ENCODE measurements at regions not wholly inside any gene's neighbourhood (a gene's known extent, or its start where the extent isn't known, plus 50 kb on each side); places are given as distances from the start of the nearest gene placed in this dataset.
"Not testable (repeated sequence)": the region's sequence is repeated elsewhere in the genome, so short reads cannot be mapped to it uniquely, and the experiment has no call there.

GRCh38 chr1:43098200-43098599, 73.9 kb downstream of the EBNA1BP2 start:
- ATAC-seq (ENCODE audit: low read depth) (no peak), DNase-seq (no peak)
- no peak for TF ChIP-seq ELK1 (IDR thresholded peaks at IDR 0.05; ENCODE audit: borderline replicate concordance, low read depth, low read length)
- no peak for TF ChIP-seq CHD1 (IDR thresholded peaks at IDR 0.05; ENCODE audit: low read depth, low read length)
- no peak for TF ChIP-seq RFX5 (IDR thresholded peaks at IDR 0.05; ENCODE audit: low read depth, low read length)
- POLR2A ChIA-PET (ENCODE audit: unreplicated experiment): no interaction called here
- Histone ChIP-seq H4K20me1 (ENCODE audit: insufficient read depth, low read length) (no peaks in the 10 kb centered on the region), H3K23ac (ENCODE audit: low read depth, low read length) (no peak overlapping the region), H2BK15ac (ENCODE audit: low read depth, low read length) (no peak overlapping the region), H4K91ac (ENCODE audit: insufficient read depth, low read depth, low read length) (no peak overlapping the region), H2BK120ac (ENCODE audit: low read depth, low read length) (no peak overlapping the region), H3K27me3 (ENCODE audit: control insufficient read depth, insufficient read depth, low read length) (peaks cover 12% of the 10 kb centered on the region), H2BK5ac (ENCODE audit: low read depth, low read length, poor library complexity, severe bottlenecking) (no peak overlapping the region), H2AFZ (replicated peaks; ENCODE audit: low read length, poor library complexity) (no peak overlapping the region), H3K56ac (ENCODE audit: extremely low read depth, insufficient read depth, low read length) (no peak overlapping the region), H3K4me2 (ENCODE audit: low read depth, low read length) (no peak overlapping the region), H3K4ac (ENCODE audit: low read depth, low read length) (no peak overlapping the region), H2AK9ac (replicated peaks; ENCODE audit: low read depth, low read length, poor library complexity) (no peak overlapping the region), H3K9me1 (ENCODE audit: insufficient read depth, low read length) (no peaks in the 10 kb centered on the region), H3K27ac (ENCODE audit: insufficient read depth, low read length) (no peak overlapping the region), H2BK20ac (ENCODE audit: low read depth, low read length) (no peak overlapping the region), H3K4me1 (ENCODE audit: control insufficient read depth, insufficient read depth, low read length) (no peaks in the 10 kb centered on the region), H3K9me3 (ENCODE audit: control insufficient read depth, insufficient read depth, low read length) (no peaks in the 10 kb centered on the region), H2AK5ac (ENCODE audit: low read depth, low read length) (no peak overlapping the region), H3K9ac (ENCODE audit: low read depth, low read length) (no peak overlapping the region), H3K18ac (ENCODE audit: low read depth, low read length) (no peak overlapping the region), H3K14ac (replicated peaks; ENCODE audit: low read depth, low read length) (no peak overlapping the region), H3K79me1 (ENCODE audit: low read depth in 1 of 2, low read length in 2 of 2) (no peaks in the 10 kb centered on the region), H4K5ac (ENCODE audit: low read depth, low read length) (no peak overlapping the region), H4K8ac (ENCODE audit: low read depth in 2 of 2, low read length in 2 of 2) (no peak overlapping the region), H3K36me3 (ENCODE audit: control insufficient read depth, insufficient read depth, low read length) (no peaks in the 10 kb centered on the region), H3K4me3 (ENCODE audit: insufficient read depth, low read depth, low read length) (no peak overlapping the region)
- no TSS peak for BruUV-seq (replicated peaks)
- CTCF ChIA-PET: no interaction called here
- intact Hi-C loops (cut with micrococcal nuclease) (no loop called here), in situ Hi-C loops (cut with MboI; ENCODE audit: low sequenced_read_pairs) (loop anchor here (25.0 kb wide), 1 partner anchor 511 kb away; no protein-coding TSS in a partner anchor), dilution Hi-C loops (cut with HindIII; ENCODE audit: low sequenced_read_pairs, unreplicated experiment) (no loop called here)
- no CpG with 5 or more reads among the region's 2 CpGs for WGBS, 2 experiments (ENCODE audit: extremely low coverage in 2 of 2, insufficient read length in 1 of 2)

GRCh38 chr1:43096528-43096927, 75.6 kb downstream of the EBNA1BP2 start:
- H2BK5ac ChIP-seq (ENCODE audit: low read depth, low read length, poor library complexity, severe bottlenecking); H3K23ac ChIP-seq (ENCODE audit: low read depth, low read length); H3K14ac ChIP-seq (replicated peaks; ENCODE audit: low read depth, low read length); H3K56ac ChIP-seq (ENCODE audit: extremely low read depth, insufficient read depth, low read length); CTCF ChIA-PET; H2BK20ac ChIP-seq (ENCODE audit: low read depth, low read length); H3K4me3 ChIP-seq (ENCODE audit: insufficient read depth, low read depth, low read length); H4K91ac ChIP-seq (ENCODE audit: insufficient read depth, low read depth, low read length); BruUV-seq (replicated peaks); H3K4me2 ChIP-seq (ENCODE audit: low read depth, low read length); H3K4me1 ChIP-seq (ENCODE audit: control insufficient read depth, insufficient read depth, low read length); H3K4ac ChIP-seq (ENCODE audit: low read depth, low read length); POLR2A ChIA-PET (ENCODE audit: unreplicated experiment); H2AFZ ChIP-seq (replicated peaks; ENCODE audit: low read length, poor library complexity); ATAC-seq (ENCODE audit: low read depth); H4K8ac ChIP-seq (ENCODE audit: low read depth in 2 of 2, low read length in 2 of 2); H3K9ac ChIP-seq (ENCODE audit: low read depth, low read length); H3K18ac ChIP-seq (ENCODE audit: low read depth, low read length); H2BK15ac ChIP-seq (ENCODE audit: low read depth, low read length); H3K36me3 ChIP-seq (ENCODE audit: control insufficient read depth, insufficient read depth, low read length); dilution Hi-C loops (cut with HindIII; ENCODE audit: low sequenced_read_pairs, unreplicated experiment); intact Hi-C loops (cut with micrococcal nuclease); H4K5ac ChIP-seq (ENCODE audit: low read depth, low read length); H3K27ac ChIP-seq (ENCODE audit: insufficient read depth, low read length); H2AK5ac ChIP-seq (ENCODE audit: low read depth, low read length); H4K20me1 ChIP-seq (ENCODE audit: insufficient read depth, low read length); H3K79me1 ChIP-seq (ENCODE audit: low read depth in 1 of 2, low read length in 2 of 2); H2AK9ac ChIP-seq (replicated peaks; ENCODE audit: low read depth, low read length, poor library complexity); DNase-seq; H3K9me3 ChIP-seq (ENCODE audit: control insufficient read depth, insufficient read depth, low read length); H2BK120ac ChIP-seq (ENCODE audit: low read depth, low read length); H3K9me1 ChIP-seq (ENCODE audit: insufficient read depth, low read length): not testable (repeated sequence)
- in situ Hi-C loops (cut with MboI; ENCODE audit: low sequenced_read_pairs): loop anchor here (25.0 kb wide), 1 partner anchor 509 kb away; no protein-coding TSS in a partner anchor
- WGBS, 2 experiments (ENCODE audit: extremely low coverage in 2 of 2, insufficient read length in 1 of 2): no CpG with 5 or more reads among the region's 3 CpGs
- peaks cover 20% of the 10 kb centered on the region for H3K27me3 ChIP-seq (ENCODE audit: control insufficient read depth, insufficient read depth, low read length)
